ENCODE measurements at regions not wholly inside any gene's neighbourhood (a gene's known extent, or its start where the extent isn't known, plus 50 kb on each side); places are given as distances from the start of the nearest gene placed in this dataset.

DNA sequence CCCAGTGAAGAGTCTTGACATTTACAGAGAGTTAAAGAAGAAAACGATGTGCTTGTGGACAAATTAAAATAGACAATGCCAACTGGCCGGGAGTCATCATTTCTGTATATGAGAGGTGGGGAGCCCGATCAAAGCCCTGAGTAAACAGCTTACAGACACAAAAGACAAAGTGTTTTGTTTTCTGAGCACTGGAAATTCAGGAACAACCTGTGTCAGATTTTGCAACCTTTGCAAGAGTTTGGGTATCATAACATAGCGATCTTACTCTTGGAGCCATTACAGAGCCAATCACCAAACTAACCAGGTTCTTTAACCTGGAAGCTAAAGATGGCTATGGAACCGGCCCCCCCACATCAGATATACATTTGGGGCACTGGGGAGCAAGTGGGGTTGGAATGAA, 101.9 kb upstream of the LRIG1 start:
- no peak overlapping the region for H3K4me3 ChIP-seq (ENCODE audit: low read depth, low read length)
- no peak for DNase-seq (ENCODE audit: low read depth)
- TF ChIP-seq, protein P1, sequence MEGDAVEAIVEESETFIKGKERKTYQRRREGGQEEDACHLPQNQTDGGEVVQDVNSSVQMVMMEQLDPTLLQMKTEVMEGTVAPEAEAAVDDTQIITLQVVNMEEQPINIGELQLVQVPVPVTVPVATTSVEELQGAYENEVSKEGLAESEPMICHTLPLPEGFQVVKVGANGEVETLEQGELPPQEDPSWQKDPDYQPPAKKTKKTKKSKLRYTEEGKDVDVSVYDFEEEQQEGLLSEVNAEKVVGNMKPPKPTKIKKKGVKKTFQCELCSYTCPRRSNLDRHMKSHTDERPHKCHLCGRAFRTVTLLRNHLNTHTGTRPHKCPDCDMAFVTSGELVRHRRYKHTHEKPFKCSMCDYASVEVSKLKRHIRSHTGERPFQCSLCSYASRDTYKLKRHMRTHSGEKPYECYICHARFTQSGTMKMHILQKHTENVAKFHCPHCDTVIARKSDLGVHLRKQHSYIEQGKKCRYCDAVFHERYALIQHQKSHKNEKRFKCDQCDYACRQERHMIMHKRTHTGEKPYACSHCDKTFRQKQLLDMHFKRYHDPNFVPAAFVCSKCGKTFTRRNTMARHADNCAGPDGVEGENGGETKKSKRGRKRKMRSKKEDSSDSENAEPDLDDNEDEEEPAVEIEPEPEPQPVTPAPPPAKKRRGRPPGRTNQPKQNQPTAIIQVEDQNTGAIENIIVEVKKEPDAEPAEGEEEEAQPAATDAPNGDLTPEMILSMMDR (IDR thresholded peaks at IDR 0.05; ENCODE audit: insufficient read depth, low read depth, low read length, missing control alignments) = no peak

DNA sequence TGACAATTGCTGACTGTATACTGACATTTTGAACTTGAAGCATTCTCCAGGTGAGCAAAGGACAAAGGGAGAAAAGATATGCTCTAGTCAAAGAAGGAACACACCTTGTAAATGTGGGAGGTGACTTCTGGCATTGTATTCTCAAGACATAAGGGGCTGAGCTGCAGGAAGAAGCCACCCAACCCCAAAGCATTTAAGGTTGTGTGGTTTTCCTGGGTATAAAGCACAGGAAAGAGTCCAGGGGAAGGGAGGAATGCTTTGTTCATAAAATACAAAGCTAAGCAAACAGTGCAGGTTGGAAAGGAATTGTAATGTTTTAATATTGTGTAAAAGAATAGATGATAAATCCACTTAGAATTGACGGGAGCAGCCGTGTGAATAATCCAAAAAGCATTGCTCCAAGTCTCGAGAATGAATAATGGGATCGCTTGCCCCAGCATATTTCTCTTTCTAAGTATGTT, 102.4 kb upstream of the LRIG1 start:
- TF ChIP-seq, protein P1 (IDR thresholded peaks at IDR 0.05; ENCODE audit: insufficient read depth, low read depth, low read length, missing control alignments) = no peak
- no peak overlapping the region for H3K4me3 ChIP-seq (ENCODE audit: low read depth, low read length)
- DNase-seq (ENCODE audit: low read depth) = no peak

DNA sequence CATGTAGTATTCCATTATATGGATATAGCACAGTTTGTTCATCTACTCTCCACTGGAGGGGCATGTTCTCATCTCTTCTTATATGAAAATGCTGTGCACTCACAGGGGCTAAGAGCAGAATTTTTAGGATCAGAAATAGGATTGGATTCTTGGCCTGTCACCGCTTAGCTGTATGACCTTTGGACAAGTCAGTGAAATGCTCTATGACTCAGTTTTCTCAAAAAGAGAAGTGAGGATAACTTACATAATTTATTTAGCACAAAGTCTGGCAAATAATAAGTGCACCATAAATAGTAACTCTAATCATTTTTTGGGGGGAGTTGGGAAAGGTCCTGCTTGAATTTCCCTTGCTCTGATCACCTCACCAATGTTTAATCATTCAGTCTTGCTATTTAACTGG, 103.7 kb upstream of the LRIG1 start:
- H3K4me3 ChIP-seq (ENCODE audit: low read depth, low read length) = no peak overlapping the region
- TF ChIP-seq, protein P1 (IDR thresholded peaks at IDR 0.05; ENCODE audit: insufficient read depth, low read depth, low read length, missing control alignments) = no peak
- DNase-seq (ENCODE audit: low read depth) = no peak

DNA sequence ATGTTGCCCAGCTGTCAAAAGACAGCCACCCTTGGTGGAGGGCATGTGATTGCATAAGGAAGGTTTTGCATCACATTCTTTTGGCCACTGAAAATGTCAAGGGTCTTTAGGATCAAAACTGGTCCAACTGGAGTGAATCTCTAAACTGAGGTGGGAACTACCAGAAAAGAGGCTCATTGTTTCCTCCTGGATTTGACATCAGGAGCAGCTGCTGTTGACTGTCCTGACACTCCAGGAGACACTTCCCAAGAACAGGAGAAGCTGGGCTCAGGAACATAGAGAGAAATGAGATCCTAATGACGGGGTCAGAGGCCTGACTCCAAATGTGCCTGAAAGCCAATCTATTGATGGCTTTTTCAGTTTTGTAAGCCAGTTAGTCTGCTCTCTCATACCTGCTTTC, 105.3 kb upstream of the LRIG1 start:
- TF ChIP-seq, protein P1 (IDR thresholded peaks at IDR 0.05; ENCODE audit: insufficient read depth, low read depth, low read length, missing control alignments) = no peak
- no peak for DNase-seq (ENCODE audit: low read depth)
- H3K4me3 ChIP-seq (ENCODE audit: low read depth, low read length) = no peak overlapping the region

DNA sequence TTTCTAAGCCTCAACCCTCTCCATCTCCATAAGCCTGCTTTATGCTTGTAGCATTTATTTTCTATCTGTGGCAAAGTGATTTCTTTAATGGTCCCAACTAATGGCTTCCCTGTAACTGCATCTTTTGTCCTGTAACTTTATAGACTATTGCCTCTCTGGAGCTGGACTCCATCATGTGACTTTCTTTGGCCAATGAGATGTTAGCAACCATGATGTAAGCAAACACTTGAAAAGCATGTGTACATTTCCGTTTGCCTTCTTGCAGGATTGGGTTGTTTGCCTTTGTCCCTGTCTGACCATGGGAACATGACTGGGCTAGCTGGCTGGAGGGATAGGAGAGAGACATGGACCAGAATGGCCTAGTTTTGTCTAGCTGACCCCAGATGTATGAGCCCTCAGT, 106.0 kb upstream of the LRIG1 start:
- no peak overlapping the region for H3K4me3 ChIP-seq (ENCODE audit: low read depth, low read length)
- TF ChIP-seq, protein P1 (IDR thresholded peaks at IDR 0.05; ENCODE audit: insufficient read depth, low read depth, low read length, missing control alignments) = no peak
- no peak for DNase-seq (ENCODE audit: low read depth)

DNA sequence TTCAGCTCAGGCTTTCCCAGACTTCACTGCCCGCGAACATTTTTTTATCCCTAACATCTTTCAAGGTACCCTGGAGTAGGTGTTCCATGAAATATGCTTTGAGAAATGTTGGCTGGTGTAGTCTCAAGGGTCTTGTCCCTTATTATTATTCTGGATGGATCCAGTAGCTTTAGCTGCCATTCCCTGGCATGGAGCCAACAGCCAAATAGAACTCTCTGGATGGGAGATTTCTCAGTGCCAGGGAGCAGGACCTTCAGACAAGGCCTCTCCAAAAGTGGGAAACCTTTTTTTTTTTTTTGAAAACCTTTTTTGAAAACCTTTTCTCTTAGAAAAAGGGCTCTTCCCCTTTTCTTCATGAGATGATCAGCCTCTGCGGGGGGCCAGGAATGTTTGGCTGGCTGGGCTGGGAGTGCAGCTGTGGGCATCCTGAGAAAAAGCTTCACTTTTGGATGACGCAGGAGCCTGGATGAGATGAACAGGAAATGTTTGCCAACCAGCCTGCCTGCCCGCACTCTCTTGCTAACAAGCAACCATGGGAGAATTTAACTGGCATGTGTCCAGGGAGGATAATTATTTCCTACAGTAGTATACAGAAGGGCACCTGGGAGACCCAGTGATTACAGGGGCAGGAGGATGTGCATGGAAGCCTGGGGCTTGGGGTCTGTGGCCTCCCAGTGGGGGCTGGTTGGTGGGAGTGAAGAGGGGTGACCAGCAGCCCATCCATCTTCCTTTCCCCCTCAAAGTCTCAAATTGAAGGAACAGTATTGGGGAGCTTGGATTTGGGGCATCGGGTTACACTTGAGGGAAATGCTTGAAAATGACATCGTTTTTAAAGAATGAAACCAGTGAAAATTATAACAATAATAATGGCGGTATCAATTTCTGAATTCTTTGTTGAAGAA, 109.1 kb upstream of the LRIG1 start:
- TF ChIP-seq, protein P1 (IDR thresholded peaks at IDR 0.05; ENCODE audit: insufficient read depth, low read depth, low read length, missing control alignments) = no peak
- no peak overlapping the region for H3K4me3 ChIP-seq (ENCODE audit: low read depth, low read length)
- no peak for DNase-seq (ENCODE audit: low read depth)

DNA sequence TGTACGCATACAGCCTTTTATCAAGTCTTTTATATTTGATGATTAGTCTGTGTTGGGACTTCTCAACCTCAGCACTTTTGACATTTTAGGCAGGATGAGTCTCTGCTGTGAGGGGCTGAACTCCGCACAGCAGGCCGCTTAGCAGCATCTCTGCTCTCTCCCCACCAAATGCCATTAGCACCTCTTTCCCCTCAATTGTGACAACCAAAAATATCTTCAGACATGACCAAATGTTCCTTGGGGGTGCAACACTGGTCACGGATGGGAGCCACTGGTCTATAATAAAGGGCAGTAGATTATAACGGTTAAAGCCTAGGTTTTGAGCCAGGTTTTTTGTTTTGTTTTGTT, 109.7 kb upstream of the LRIG1 start:
- H3K4me3 ChIP-seq (ENCODE audit: low read depth, low read length) = no peak overlapping the region
- TF ChIP-seq, protein P1 (IDR thresholded peaks at IDR 0.05; ENCODE audit: insufficient read depth, low read depth, low read length, missing control alignments) = no peak
- no peak for DNase-seq (ENCODE audit: low read depth)

Measured in GM12865 (cell line).